ENCODE measurements at regions not wholly inside any gene's neighbourhood (a gene's known extent, or its start where the extent isn't known, plus 50 kb on each side); places are given as distances from the start of the nearest gene placed in this dataset.
"Not testable (repeated sequence)": the region's sequence is repeated elsewhere in the genome, so short reads cannot be mapped to it uniquely, and the experiment has no call there.

DNA sequence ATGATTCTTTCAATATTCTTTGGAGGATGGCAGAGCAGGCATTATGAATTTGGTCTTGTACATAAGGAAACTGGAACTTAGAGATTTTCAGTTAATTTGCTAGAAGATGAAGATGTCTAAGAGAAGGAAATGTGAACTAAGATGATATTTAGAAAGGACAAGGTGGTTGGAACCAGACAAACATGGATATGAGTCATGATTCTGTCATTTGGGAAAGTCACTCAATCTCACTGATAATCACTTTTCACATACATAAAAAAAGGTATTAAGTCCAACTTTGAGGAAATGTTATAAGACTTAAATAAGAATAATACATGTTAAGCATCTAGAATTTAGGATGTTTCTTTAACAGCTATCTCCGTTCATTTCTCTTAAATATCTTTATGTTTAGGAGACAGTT lies 315.1 kb upstream of the COX7C start:
- TF ChIP-seq, protein P1, sequence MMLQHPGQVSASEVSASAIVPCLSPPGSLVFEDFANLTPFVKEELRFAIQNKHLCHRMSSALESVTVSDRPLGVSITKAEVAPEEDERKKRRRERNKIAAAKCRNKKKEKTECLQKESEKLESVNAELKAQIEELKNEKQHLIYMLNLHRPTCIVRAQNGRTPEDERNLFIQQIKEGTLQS (CRISPR knock-in tag; conservative IDR thresholded peaks at IDR 0.05), result not testable (repeated sequence)
- TF ChIP-seq, protein P2, sequence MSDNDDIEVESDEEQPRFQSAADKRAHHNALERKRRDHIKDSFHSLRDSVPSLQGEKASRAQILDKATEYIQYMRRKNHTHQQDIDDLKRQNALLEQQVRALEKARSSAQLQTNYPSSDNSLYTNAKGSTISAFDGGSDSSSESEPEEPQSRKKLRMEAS (CRISPR knock-in tag; IDR thresholded peaks at IDR 0.05), result not testable (repeated sequence)
- not testable (repeated sequence) for TF ChIP-seq TEAD4, JUN, SMAD4 (CRISPR knock-in tag; IDR thresholded peaks at IDR 0.05)
- TF ChIP-seq, protein P3, sequence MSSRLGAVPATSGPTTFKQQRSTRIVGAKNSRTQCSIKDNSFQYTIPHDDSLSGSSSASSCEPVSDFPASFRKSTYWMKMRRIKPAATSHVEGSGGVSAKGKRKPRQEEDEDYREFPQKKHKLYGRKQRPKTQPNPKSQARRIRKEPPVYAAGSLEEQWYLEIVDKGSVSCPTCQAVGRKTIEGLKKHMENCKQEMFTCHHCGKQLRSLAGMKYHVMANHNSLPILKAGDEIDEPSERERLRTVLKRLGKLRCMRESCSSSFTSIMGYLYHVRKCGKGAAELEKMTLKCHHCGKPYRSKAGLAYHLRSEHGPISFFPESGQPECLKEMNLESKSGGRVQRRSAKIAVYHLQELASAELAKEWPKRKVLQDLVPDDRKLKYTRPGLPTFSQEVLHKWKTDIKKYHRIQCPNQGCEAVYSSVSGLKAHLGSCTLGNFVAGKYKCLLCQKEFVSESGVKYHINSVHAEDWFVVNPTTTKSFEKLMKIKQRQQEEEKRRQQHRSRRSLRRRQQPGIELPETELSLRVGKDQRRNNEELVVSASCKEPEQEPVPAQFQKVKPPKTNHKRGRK (CRISPR knock-in tag; IDR thresholded peaks at IDR 0.05; ENCODE audit: borderline replicate concordance), result not testable (repeated sequence)
- TF ChIP-seq, protein P4, sequence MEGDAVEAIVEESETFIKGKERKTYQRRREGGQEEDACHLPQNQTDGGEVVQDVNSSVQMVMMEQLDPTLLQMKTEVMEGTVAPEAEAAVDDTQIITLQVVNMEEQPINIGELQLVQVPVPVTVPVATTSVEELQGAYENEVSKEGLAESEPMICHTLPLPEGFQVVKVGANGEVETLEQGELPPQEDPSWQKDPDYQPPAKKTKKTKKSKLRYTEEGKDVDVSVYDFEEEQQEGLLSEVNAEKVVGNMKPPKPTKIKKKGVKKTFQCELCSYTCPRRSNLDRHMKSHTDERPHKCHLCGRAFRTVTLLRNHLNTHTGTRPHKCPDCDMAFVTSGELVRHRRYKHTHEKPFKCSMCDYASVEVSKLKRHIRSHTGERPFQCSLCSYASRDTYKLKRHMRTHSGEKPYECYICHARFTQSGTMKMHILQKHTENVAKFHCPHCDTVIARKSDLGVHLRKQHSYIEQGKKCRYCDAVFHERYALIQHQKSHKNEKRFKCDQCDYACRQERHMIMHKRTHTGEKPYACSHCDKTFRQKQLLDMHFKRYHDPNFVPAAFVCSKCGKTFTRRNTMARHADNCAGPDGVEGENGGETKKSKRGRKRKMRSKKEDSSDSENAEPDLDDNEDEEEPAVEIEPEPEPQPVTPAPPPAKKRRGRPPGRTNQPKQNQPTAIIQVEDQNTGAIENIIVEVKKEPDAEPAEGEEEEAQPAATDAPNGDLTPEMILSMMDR (IDR thresholded peaks at IDR 0.05), result not testable (repeated sequence)
- TF ChIP-seq, protein P5, sequence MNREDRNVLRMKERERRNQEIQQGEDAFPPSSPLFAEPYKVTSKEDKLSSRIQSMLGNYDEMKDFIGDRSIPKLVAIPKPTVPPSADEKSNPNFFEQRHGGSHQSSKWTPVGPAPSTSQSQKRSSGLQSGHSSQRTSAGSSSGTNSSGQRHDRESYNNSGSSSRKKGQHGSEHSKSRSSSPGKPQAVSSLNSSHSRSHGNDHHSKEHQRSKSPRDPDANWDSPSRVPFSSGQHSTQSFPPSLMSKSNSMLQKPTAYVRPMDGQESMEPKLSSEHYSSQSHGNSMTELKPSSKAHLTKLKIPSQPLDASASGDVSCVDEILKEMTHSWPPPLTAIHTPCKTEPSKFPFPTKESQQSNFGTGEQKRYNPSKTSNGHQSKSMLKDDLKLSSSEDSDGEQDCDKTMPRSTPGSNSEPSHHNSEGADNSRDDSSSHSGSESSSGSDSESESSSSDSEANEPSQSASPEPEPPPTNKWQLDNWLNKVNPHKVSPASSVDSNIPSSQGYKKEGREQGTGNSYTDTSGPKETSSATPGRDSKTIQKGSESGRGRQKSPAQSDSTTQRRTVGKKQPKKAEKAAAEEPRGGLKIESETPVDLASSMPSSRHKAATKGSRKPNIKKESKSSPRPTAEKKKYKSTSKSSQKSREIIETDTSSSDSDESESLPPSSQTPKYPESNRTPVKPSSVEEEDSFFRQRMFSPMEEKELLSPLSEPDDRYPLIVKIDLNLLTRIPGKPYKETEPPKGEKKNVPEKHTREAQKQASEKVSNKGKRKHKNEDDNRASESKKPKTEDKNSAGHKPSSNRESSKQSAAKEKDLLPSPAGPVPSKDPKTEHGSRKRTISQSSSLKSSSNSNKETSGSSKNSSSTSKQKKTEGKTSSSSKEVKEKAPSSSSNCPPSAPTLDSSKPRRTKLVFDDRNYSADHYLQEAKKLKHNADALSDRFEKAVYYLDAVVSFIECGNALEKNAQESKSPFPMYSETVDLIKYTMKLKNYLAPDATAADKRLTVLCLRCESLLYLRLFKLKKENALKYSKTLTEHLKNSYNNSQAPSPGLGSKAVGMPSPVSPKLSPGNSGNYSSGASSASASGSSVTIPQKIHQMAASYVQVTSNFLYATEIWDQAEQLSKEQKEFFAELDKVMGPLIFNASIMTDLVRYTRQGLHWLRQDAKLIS (CRISPR knock-in tag; IDR thresholded peaks at IDR 0.05; ENCODE audit: borderline replicate concordance), result not testable (repeated sequence)
- TF ChIP-seq, protein P6, sequence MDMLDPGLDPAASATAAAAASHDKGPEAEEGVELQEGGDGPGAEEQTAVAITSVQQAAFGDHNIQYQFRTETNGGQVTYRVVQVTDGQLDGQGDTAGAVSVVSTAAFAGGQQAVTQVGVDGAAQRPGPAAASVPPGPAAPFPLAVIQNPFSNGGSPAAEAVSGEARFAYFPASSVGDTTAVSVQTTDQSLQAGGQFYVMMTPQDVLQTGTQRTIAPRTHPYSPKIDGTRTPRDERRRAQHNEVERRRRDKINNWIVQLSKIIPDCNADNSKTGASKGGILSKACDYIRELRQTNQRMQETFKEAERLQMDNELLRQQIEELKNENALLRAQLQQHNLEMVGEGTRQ (CRISPR knock-in tag; IDR thresholded peaks at IDR 0.05), result not testable (repeated sequence)
- TF ChIP-seq, protein P7, sequence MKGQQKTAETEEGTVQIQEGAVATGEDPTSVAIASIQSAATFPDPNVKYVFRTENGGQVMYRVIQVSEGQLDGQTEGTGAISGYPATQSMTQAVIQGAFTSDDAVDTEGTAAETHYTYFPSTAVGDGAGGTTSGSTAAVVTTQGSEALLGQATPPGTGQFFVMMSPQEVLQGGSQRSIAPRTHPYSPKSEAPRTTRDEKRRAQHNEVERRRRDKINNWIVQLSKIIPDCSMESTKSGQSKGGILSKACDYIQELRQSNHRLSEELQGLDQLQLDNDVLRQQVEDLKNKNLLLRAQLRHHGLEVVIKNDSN (CRISPR knock-in tag; IDR thresholded peaks at IDR 0.05), result not testable (repeated sequence)
